Mesodermal cell (in vitro differentiated cells): ENCODE measurements at regions not wholly inside any gene's neighbourhood (a gene's known extent, or its start where the extent isn't known, plus 50 kb on each side); places are given as distances from the start of the nearest gene placed in this dataset.

ENCODE experiments used
- H3K27ac ChIP-seq: 2 replicates; pipeline ENCODE4 v1.7.0; 2013; ENCODE audit warnings: mild to moderate bottlenecking, low read depth, low read length, moderate library complexity; ENCODE audit not compliant: severe bottlenecking
- H3K36me3 ChIP-seq: 2 replicates; pipeline ENCODE4 v1.7.1; 2013; ENCODE audit warnings: mild to moderate bottlenecking, low read length, moderate library complexity; ENCODE audit not compliant: control insufficient read depth, insufficient read depth
- H3K4me1 ChIP-seq: one replicate; pipeline ENCODE4 v1.7.1; 2013; ENCODE audit warnings: mild to moderate bottlenecking, low read length; ENCODE audit not compliant: insufficient read depth, control insufficient read depth, poor library complexity, severe bottlenecking
- H3K4me3 ChIP-seq: 2 replicates; pipeline ENCODE4 v1.7.0; 2013; ENCODE audit warnings: low read length, control low read depth, mild to moderate bottlenecking; ENCODE audit not compliant: insufficient read depth, poor library complexity, severe bottlenecking; ENCODE audit errors: extremely low read depth
- H3K9me3 ChIP-seq: 2 replicates; pipeline ENCODE4 v1.7.1; 2013; ENCODE audit warnings: mild to moderate bottlenecking, low read length, moderate library complexity; ENCODE audit not compliant: control insufficient read depth
- WGBS, 2 experiments: methylation state at CpG; one replicate each; pipeline ENCODE4 v1.1.5; 2013; ENCODE audit warnings: missing lambda C conversion rate in 2 of 2; ENCODE audit not compliant: insufficient coverage in 2 of 2; 5-methylcytosine and 5-hydroxymethylcytosine counted together

DNA sequence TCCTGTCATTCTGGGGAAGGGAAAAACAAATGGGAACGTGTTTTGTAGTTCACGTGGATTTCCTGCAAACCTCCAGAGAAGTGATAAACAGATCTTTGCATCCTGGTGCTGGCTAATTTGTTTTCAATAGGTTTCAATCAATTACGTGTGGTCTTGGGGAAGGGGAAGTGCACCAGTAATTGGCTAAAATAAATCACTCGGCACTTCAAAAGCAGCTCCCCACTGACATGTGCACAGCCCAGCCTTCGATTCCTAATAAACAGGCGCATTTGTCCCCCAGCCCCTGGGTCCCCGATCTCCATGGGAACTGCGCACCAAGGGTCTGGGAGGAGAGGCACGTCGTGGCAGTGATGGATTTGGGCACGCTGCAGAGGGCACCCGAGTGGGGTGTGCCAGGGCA lies 112.9 kb upstream of the GSE1 start:
- WGBS, 2 experiments: 84 to 88% methylated on average over 6 to 8 of the region's 12 CpGs
- no peaks in the 10 kb centered on the region for H3K4me1 ChIP-seq

GRCh38 chr16:85501900-85502299 lies 111.2 kb upstream of the GSE1 start:
- Histone ChIP-seq H3K27ac (no peak overlapping the region), H3K4me1 (no peaks in the 10 kb centered on the region)
- 91 to 94% methylated on average over 7 to 11 of the region's 11 CpGs for WGBS, 2 experiments

More for the DNA sequence above, 112.9 kb upstream of the GSE1 start:
- Histone ChIP-seq H3K36me3 (no peaks in the 10 kb centered on the region), H3K27ac (no peak overlapping the region), H3K9me3 (no peaks in the 10 kb centered on the region), H3K4me3 (no peak overlapping the region)

GRCh38 chr16:85502357-85502756 lies 110.8 kb upstream of the GSE1 start:
- no peaks in the 10 kb centered on the region for H3K9me3 ChIP-seq
- no peaks in the 10 kb centered on the region for H3K4me1 ChIP-seq
- H3K4me3 ChIP-seq: no peak overlapping the region
- 84 to 86% methylated on average over 11 of the region's 11 CpGs for WGBS, 2 experiments
- no peak overlapping the region for H3K27ac ChIP-seq
- H3K36me3 ChIP-seq: no peaks in the 10 kb centered on the region

More at GRCh38 chr16:85501900-85502299, 111.2 kb upstream of the GSE1 start:
- Histone ChIP-seq H3K9me3 (no peaks in the 10 kb centered on the region), H3K4me3 (no peak overlapping the region), H3K36me3 (no peaks in the 10 kb centered on the region)

- Histone ChIP-seq H3K4me1 (no peaks in the 10 kb centered on the region), H3K27ac (no peak overlapping the region), H3K4me3 (no peak overlapping the region), H3K36me3 (no peaks in the 10 kb centered on the region), H3K9me3 (no peaks in the 10 kb centered on the region)
- 97 to 98% methylated on average over 22 to 24 of the region's 26 CpGs for WGBS, 2 experiments
These were observed 109.4 kb upstream of the GSE1 start for GRCh38 chr16:85503679-85504231.

DNA sequence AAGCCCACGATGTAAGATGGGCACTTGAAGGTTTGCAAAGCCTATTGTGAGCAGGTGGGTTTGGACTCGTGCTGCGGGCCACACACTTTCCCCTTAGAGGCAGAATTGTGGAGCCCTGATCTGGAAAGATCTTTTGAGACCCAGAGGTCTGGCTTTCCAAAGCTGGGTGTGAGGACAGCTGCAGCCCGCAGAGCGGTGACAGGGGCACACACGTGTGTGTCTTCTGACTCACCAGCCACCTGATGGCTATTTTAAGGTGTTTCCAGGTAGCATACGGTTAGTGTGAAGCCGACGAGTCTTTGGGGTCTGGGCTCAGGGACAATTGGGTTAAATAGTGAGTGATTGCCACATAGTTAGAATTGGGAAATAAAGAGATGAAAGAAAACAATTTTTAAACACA lies 108.9 kb upstream of the GSE1 start:
- no peaks in the 10 kb centered on the region for H3K36me3 ChIP-seq
- no peaks in the 10 kb centered on the region for H3K9me3 ChIP-seq
- H3K27ac ChIP-seq: no peak overlapping the region
- H3K4me1 ChIP-seq: no peaks in the 10 kb centered on the region
- 88 to 91% methylated on average over 6 to 8 of the region's 9 CpGs for WGBS, 2 experiments
- no peak overlapping the region for H3K4me3 ChIP-seq

GRCh38 chr16:85505794-85506634 lies 107.1 kb upstream of the GSE1 start:
- H3K27ac ChIP-seq: no peak overlapping the region
- no peak overlapping the region for H3K4me3 ChIP-seq
- H3K4me1 ChIP-seq: no peaks in the 10 kb centered on the region
- H3K36me3 ChIP-seq: no peaks in the 10 kb centered on the region
- no peaks in the 10 kb centered on the region for H3K9me3 ChIP-seq
- 84 to 92% methylated on average over 16 to 20 of the region's 20 CpGs for WGBS, 2 experiments

DNA sequence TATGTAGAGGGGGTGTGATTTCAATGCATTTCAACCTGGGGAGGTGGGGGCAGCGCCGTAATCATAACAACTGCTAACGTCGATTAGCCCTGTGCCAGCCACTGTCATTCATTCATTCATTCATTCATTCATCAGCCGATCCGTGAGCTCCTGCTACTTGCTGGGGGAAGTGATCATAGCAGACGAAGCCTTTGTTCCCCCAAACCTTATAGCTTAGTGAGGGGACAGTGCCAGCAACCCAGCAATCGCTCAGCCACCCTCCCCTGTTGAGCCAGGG lies 106.5 kb upstream of the GSE1 start:
- WGBS, 2 experiments: 98 to 100% methylated on average over 4 to 6 of the region's 8 CpGs
- Histone ChIP-seq H3K4me3 (no peak overlapping the region), H3K9me3 (no peaks in the 10 kb centered on the region), H3K27ac (no peak overlapping the region), H3K36me3 (no peaks in the 10 kb centered on the region), H3K4me1 (no peaks in the 10 kb centered on the region)

DNA sequence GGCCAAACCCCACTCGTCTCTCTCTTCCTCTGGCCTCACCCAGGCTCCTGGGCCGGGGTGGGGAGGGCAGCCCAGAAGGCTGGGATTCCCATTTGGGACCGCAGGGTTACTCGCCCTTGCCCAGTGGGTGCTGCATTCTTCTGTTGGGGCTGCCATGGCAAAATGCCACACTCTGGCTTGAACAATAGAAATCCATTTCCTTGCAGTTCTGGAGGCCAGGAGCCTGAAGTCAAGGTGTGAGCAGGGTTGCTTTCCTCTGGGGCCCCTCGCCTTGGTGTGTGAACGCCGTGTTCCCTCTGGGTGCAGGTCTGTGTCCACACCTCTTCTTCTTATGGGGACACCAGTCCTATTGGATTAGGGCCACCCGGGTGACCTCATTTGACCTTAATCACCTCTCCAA lies 105.8 kb upstream of the GSE1 start:
- Histone ChIP-seq H3K4me3 (no peak overlapping the region), H3K9me3 (no peaks in the 10 kb centered on the region), H3K36me3 (no peaks in the 10 kb centered on the region), H3K4me1 (no peaks in the 10 kb centered on the region), H3K27ac (no peak overlapping the region)
- WGBS, 2 experiments: 80 to 81% methylated on average over 6 to 8 of the region's 8 CpGs

- Histone ChIP-seq H3K9me3 (no peaks in the 10 kb centered on the region), H3K27ac (no peak overlapping the region), H3K4me3 (no peak overlapping the region), H3K36me3 (no peaks in the 10 kb centered on the region), H3K4me1 (peaks cover 6% of the 10 kb centered on the region)
- 93 to 98% methylated on average over 6 to 8 of the region's 10 CpGs for WGBS, 2 experiments
These were observed 104.7 kb upstream of the GSE1 start for GRCh38 chr16:85508388-85508787.

DNA sequence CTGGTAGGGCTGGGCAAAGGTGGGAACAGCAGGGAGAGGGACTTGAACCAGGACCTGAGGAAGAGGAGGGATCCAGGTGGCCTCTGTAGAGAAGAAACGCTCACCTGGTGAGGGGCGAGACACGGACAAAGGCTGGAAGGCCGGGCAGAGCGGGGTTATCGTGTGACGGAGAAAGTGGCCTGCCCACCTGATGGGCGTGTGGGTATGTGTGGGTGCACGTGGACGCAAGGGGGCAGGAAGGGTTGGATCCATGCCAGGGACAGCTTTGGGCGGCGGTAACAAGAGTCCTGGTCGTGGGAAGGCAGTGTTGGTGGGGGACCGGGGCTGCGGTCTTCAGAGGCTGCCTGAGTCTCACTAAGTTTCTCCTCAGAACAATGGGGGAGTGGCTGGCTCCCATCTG lies 104.1 kb upstream of the GSE1 start:
- H3K36me3 ChIP-seq: no peaks in the 10 kb centered on the region
- peaks cover 12% of the 10 kb centered on the region for H3K4me1 ChIP-seq
- no peaks in the 10 kb centered on the region for H3K9me3 ChIP-seq
- no peak overlapping the region for H3K4me3 ChIP-seq
- WGBS, 2 experiments: 92 to 94% methylated on average over 14 to 15 of the region's 15 CpGs
- no peak overlapping the region for H3K27ac ChIP-seq

DNA sequence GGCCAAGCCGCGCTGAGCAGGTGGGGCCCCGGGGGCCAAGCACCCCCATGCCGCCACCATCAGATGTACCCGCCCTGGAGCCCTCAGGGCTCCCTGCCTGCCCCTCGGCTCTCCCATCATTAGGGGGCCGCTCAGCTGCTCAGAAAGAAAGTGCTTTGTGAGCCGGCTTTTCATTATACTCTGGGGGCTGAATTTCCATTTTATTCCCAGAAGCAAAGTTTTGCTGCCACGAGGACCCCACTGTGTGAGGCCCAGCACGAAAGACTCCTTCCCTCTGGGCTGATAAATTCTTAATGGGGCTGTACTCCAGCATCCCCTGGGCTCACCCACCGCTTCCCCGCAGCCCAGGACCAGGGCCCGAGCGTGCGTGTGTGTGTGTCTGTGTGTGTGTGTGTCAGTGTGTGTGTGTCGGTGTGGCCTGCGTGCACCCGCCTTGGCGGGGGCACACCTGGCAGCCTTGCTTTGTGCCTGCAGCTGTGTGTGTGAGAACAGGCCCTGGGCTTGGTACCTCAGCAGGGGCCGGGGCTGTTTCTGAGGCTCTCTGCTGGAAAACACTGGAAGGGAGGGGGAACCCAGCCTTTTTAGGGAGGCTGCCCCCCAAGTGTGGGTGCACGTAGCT lies 103.0 kb upstream of the GSE1 start:
- WGBS, 2 experiments: 88 to 92% methylated on average over 9 to 15 of the region's 21 CpGs

More for the DNA sequence above, 103.0 kb upstream of the GSE1 start:
- Histone ChIP-seq H3K27ac (no peak overlapping the region), H3K4me1 (peaks cover 23% of the 10 kb centered on the region), H3K4me3 (no peak overlapping the region), H3K9me3 (no peaks in the 10 kb centered on the region), H3K36me3 (no peaks in the 10 kb centered on the region)
